Ishikawa (cell line): ENCODE measurements at regions not wholly inside any gene's neighbourhood (a gene's known extent, or its start where the extent isn't known, plus 50 kb on each side); places are given as distances from the start of the nearest gene placed in this dataset.

Experiments
- CEBPB ChIP-seq: IDR thresholded peaks from 2 replicates; pipeline ENCODE4 v1.6.1; 2012
- CREB1 ChIP-seq: IDR thresholded peaks from 2 replicates; pipeline ENCODE4 v1.6.1; 2012; ENCODE audit warnings: low read depth
- EP300 ChIP-seq: IDR thresholded peaks from 2 replicates; pipeline ENCODE4 v1.6.1; 2012; ENCODE audit warnings: borderline replicate concordance
- FOXM1 ChIP-seq: IDR thresholded peaks from 2 replicates; pipeline ENCODE4 v1.6.1; 2012; ENCODE audit warnings: low read depth, borderline replicate concordance
- RAD21 ChIP-seq: IDR thresholded peaks from 2 replicates; pipeline ENCODE4 v1.6.1; 2012; ENCODE audit warnings: low read depth
- TAF1 ChIP-seq: IDR thresholded peaks from 2 replicates; pipeline ENCODE4 v1.6.1; 2012; ENCODE audit warnings: low read depth, mild to moderate bottlenecking
- TCF12 ChIP-seq: IDR thresholded peaks from 2 replicates; pipeline ENCODE4 v1.6.1; 2012; ENCODE audit warnings: low read depth
- YY1 ChIP-seq: IDR thresholded peaks from 2 replicates; pipeline ENCODE4 v1.6.1; 2012; ENCODE audit warnings: low read depth
- TF ChIP-seq, protein P1 (sequence below): IDR thresholded peaks from 2 replicates; pipeline ENCODE4 v1.6.1; 2012
- TF ChIP-seq, protein P2 (sequence below): IDR thresholded peaks from 2 replicates; pipeline ENCODE4 v1.6.1; 2012; ENCODE audit warnings: low read depth, mild to moderate bottlenecking
- TF ChIP-seq, protein P3 (sequence below): IDR thresholded peaks from 2 replicates; pipeline ENCODE4 v1.6.1; 2012

DNA sequence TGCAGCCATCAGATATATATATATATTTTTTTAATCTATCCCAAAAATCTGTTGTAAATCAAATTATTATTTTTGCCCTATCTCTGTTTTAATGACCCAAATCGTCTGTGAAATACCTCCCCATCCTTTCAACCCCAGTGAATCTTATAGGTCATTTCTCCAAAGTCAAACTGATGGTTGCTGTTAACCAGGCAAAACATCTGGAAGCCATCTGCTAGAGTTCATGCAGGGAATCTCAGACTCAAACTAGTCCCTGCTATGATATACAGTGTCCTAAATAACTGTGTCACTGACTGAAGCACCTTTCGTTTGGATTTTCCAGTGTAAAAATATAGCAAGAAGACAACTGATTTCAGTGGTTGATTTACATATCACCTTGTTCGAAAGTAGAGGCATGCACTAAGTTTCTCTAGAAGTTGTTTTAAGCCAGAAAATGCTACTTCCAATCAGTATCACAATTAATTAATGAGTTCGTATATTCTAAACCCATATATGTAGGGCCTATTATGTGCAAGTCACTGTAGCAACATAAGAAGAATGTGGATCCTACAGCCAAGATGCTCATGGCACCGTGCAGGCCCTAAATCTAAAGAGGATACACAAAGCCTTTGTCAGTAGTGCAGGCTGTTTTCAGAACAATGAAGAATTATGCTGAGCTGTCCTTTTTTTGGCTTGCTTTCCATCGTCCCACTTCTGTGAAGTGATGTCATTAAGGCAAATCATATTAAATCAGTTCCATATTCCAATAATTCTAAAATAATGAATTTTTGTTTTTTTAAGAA, 566.0 kb downstream of the STK39 start:
- TF ChIP-seq EP300 (no peak), FOXM1 (no peak), RAD21 (no peak), CREB1 (no peak), TAF1 (no peak), TCF12 (no peak), YY1 (no peak), CEBPB (no peak)
- TF ChIP-seq, protein P1, sequence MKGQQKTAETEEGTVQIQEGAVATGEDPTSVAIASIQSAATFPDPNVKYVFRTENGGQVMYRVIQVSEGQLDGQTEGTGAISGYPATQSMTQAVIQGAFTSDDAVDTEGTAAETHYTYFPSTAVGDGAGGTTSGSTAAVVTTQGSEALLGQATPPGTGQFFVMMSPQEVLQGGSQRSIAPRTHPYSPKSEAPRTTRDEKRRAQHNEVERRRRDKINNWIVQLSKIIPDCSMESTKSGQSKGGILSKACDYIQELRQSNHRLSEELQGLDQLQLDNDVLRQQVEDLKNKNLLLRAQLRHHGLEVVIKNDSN, result no peak
- TF ChIP-seq, protein P2, sequence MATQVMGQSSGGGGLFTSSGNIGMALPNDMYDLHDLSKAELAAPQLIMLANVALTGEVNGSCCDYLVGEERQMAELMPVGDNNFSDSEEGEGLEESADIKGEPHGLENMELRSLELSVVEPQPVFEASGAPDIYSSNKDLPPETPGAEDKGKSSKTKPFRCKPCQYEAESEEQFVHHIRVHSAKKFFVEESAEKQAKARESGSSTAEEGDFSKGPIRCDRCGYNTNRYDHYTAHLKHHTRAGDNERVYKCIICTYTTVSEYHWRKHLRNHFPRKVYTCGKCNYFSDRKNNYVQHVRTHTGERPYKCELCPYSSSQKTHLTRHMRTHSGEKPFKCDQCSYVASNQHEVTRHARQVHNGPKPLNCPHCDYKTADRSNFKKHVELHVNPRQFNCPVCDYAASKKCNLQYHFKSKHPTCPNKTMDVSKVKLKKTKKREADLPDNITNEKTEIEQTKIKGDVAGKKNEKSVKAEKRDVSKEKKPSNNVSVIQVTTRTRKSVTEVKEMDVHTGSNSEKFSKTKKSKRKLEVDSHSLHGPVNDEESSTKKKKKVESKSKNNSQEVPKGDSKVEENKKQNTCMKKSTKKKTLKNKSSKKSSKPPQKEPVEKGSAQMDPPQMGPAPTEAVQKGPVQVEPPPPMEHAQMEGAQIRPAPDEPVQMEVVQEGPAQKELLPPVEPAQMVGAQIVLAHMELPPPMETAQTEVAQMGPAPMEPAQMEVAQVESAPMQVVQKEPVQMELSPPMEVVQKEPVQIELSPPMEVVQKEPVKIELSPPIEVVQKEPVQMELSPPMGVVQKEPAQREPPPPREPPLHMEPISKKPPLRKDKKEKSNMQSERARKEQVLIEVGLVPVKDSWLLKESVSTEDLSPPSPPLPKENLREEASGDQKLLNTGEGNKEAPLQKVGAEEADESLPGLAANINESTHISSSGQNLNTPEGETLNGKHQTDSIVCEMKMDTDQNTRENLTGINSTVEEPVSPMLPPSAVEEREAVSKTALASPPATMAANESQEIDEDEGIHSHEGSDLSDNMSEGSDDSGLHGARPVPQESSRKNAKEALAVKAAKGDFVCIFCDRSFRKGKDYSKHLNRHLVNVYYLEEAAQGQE, result no peak
- TF ChIP-seq, protein P3, sequence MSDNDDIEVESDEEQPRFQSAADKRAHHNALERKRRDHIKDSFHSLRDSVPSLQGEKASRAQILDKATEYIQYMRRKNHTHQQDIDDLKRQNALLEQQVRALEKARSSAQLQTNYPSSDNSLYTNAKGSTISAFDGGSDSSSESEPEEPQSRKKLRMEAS, result no peak
